Neutrophil (primary cell): ENCODE measurements at regions not wholly inside any gene's neighbourhood (a gene's known extent, or its start where the extent isn't known, plus 50 kb on each side); places are given as distances from the start of the nearest gene placed in this dataset.

Source experiments
- H3K27ac ChIP-seq: fragments of 200-600 bp; sonication (generic); 2 replicates; pipeline ENCODE4 v1.5.1; 2016; ENCODE audit warnings: mild to moderate bottlenecking, moderate library complexity
- H3K27me3 ChIP-seq: fragments of 200-600 bp; sonication (generic); 2 replicates; pipeline ENCODE4 v1.6.0; 2016; ENCODE audit warnings: mild to moderate bottlenecking
- H3K36me3 ChIP-seq: fragments of 200-600 bp; sonication (generic); 2 replicates; pipeline ENCODE4 v1.5.1; 2017
- H3K4me1 ChIP-seq, 2 experiments: fragments of 200-600 bp in 1 of 2; sonication (generic) in 1 of 2; 1 replicate in 1 of 2; 2 replicates in 1 of 2; pipeline versions ENCODE4 v1.5.1 to v1.6.1; 2013 to 2016; ENCODE audit warnings: low read depth in 1 of 2, low read length in 1 of 2, mild to moderate bottlenecking in 1 of 2, moderate library complexity in 1 of 2; ENCODE audit not compliant: control insufficient read depth in 1 of 2, insufficient read depth in 1 of 2
- H3K4me3 ChIP-seq, 2 experiments: fragments of 200-600 bp in 1 of 2; sonication (generic) in 1 of 2; 1 replicate in 1 of 2; 2 replicates in 1 of 2; pipeline ENCODE4 v1.5.1; 2013 to 2016; ENCODE audit warnings: low read depth in 1 of 2, low read length in 1 of 2, mild to moderate bottlenecking in 1 of 2, moderate library complexity in 1 of 2
- H3K9me3 ChIP-seq: fragments of 200-600 bp; sonication (generic); 2 replicates; pipeline ENCODE4 v1.5.1; 2016
- CTCF ChIP-seq: fragments of 200-600 bp; sonication (generic); IDR thresholded peaks from 2 replicates; pipeline ENCODE4 v1.5.1; 2016; ENCODE audit warnings: antibody characterized with exemption

- peaks cover 32 to 44% of the 10 kb centered on the region in 2 experiments for H3K4me1 ChIP-seq
- no peaks in the 10 kb centered on the region for H3K9me3 ChIP-seq
Observed at GRCh38 chr9:7980691-7981289, 181.2 kb upstream of the DMAC1 start.

GRCh38 chr9:7980041-7980440 lies 180.5 kb upstream of the DMAC1 start:
- Histone ChIP-seq H3K36me3 (no peaks in the 10 kb centered on the region), H3K9me3 (no peaks in the 10 kb centered on the region), H3K4me1 (peaks cover 40 to 51% of the 10 kb centered on the region in 2 experiments), H3K27me3 (no peaks in the 10 kb centered on the region), H3K4me3 (no peak overlapping the region), H3K27ac (no peak overlapping the region)
- no peak for TF ChIP-seq CTCF

More at GRCh38 chr9:7980691-7981289, 181.2 kb upstream of the DMAC1 start:
- TF ChIP-seq CTCF = no peak
- Histone ChIP-seq H3K4me3 (no peak overlapping the region), H3K27me3 (no peaks in the 10 kb centered on the region), H3K27ac (no peak overlapping the region), H3K36me3 (no peaks in the 10 kb centered on the region)

- Histone ChIP-seq H3K4me1 (peaks cover 44 to 53% of the 10 kb centered on the region in 2 experiments), H3K9me3 (no peaks in the 10 kb centered on the region)
Observed at GRCh38 chr9:7979611-7980010, 180.0 kb upstream of the DMAC1 start.

GRCh38 chr9:7977586-7977985 lies 178.0 kb upstream of the DMAC1 start:
- Histone ChIP-seq H3K27me3 (no peaks in the 10 kb centered on the region), H3K27ac (peak overlapping the region; percentile 81), H3K9me3 (no peaks in the 10 kb centered on the region), H3K4me3 (no peak overlapping the region), H3K4me1 (peaks cover 51 to 56% of the 10 kb centered on the region in 2 experiments), H3K36me3 (no peaks in the 10 kb centered on the region)
- TF ChIP-seq CTCF = no peak

More at GRCh38 chr9:7979611-7980010, 180.0 kb upstream of the DMAC1 start:
- no peaks in the 10 kb centered on the region for H3K27me3 ChIP-seq
- no peak for TF ChIP-seq CTCF
- no peak overlapping the region for H3K27ac ChIP-seq
- H3K4me3 ChIP-seq = no peak overlapping the region
- no peaks in the 10 kb centered on the region for H3K36me3 ChIP-seq

GRCh38 chr9:7976856-7977255 lies 177.3 kb upstream of the DMAC1 start:
- Histone ChIP-seq H3K4me3 (peak overlapping the region in 1 of 2 experiments; percentile 1), H3K36me3 (no peaks in the 10 kb centered on the region), H3K27me3 (no peaks in the 10 kb centered on the region), H3K4me1 (peaks cover 51 to 55% of the 10 kb centered on the region in 2 experiments), H3K27ac (peak overlapping the region; percentile 81), H3K9me3 (no peaks in the 10 kb centered on the region)
- no peak for TF ChIP-seq CTCF
